OCI-M1 (cell line): ENCODE measurements at regions not wholly inside any gene's neighbourhood (a gene's known extent, or its start where the extent isn't known, plus 50 kb on each side); places are given as distances from the start of the nearest gene placed in this dataset.

ENCODE experiments used
- DNase-seq: peaks from one replicate; lab custom pipeline; 2025; lab: John Stamatoyannopoulos, UW

- no peak for DNase-seq
Measured at GRCh38 chr14:76603713-76604112, 157.6 kb upstream of the VASH1 start.

- DNase-seq, result no peak
Measured at GRCh38 chr14:76607510-76607909, 153.8 kb upstream of the VASH1 start.

- DNase-seq, result no peak
Measured at GRCh38 chr14:76612654-76613053, 148.6 kb upstream of the VASH1 start.

GRCh38 chr14:76613616-76614015 is 147.7 kb upstream of the VASH1 start:
- no peak for DNase-seq

GRCh38 chr14:76615331-76615730 is 145.9 kb upstream of the VASH1 start:
- DNase-seq, result no peak

GRCh38 chr14:76617440-76617839 is 143.8 kb upstream of the VASH1 start:
- DNase-seq, result no peak

GRCh38 chr14:76636602-76637001 is 124.7 kb upstream of the VASH1 start:
- DNase-seq, result no peak

- DNase-seq, result no peak
Measured at GRCh38 chr14:76638841-76639240, 122.4 kb upstream of the VASH1 start.

GRCh38 chr14:76639606-76640229 is 121.5 kb upstream of the VASH1 start:
- no peak for DNase-seq

GRCh38 chr14:76640923-76641395 is 120.3 kb upstream of the VASH1 start:
- DNase-seq, result no peak

GRCh38 chr14:76641541-76641940 is 119.7 kb upstream of the VASH1 start:
- no peak for DNase-seq

- no peak for DNase-seq
Measured at GRCh38 chr14:76643887-76644286, 117.4 kb upstream of the VASH1 start.

GRCh38 chr14:76644855-76645518 is 116.3 kb upstream of the VASH1 start:
- DNase-seq, result peak; percentile 50

GRCh38 chr14:76647697-76648298 is 113.5 kb upstream of the VASH1 start:
- DNase-seq, result peak; percentile 64

- DNase-seq, result no peak
Measured at GRCh38 chr14:76651410-76652055, 109.7 kb upstream of the VASH1 start.

- DNase-seq, result no peak
Measured at GRCh38 chr14:76653875-76654572, 107.2 kb upstream of the VASH1 start.

GRCh38 chr14:76654573-76655108 is 106.6 kb upstream of the VASH1 start:
- DNase-seq, result no peak

- DNase-seq, result no peak
Measured at GRCh38 chr14:76655331-76655730, 105.9 kb upstream of the VASH1 start.

GRCh38 chr14:76656592-76656991 is 104.7 kb upstream of the VASH1 start:
- DNase-seq, result no peak

- no peak for DNase-seq
Measured at GRCh38 chr14:76657404-76657803, 103.9 kb upstream of the VASH1 start.

GRCh38 chr14:76657846-76658245 is 103.4 kb upstream of the VASH1 start:
- DNase-seq, result no peak

- no peak for DNase-seq
Measured at GRCh38 chr14:76662580-76662979, 98.7 kb upstream of the VASH1 start.
